ENCODE measurements at regions not wholly inside any gene's neighbourhood (a gene's known extent, or its start where the extent isn't known, plus 50 kb on each side); places are given as distances from the start of the nearest gene placed in this dataset.
"Not testable (repeated sequence)": the region's sequence is repeated elsewhere in the genome, so short reads cannot be mapped to it uniquely, and the experiment has no call there.

GRCh38 chr14:81765651-81766275 lies 232.1 kb upstream of the SEL1L start:
- no peak for DNase-seq

- no peak for DNase-seq
These were observed 232.8 kb upstream of the SEL1L start for GRCh38 chr14:81766321-81766915.

- DNase-seq, result no peak
These were observed 233.8 kb upstream of the SEL1L start for GRCh38 chr14:81767266-81767995.

GRCh38 chr14:81771651-81772275 lies 238.1 kb upstream of the SEL1L start:
- DNase-seq, result no peak

GRCh38 chr14:81772381-81772780 lies 238.7 kb upstream of the SEL1L start:
- DNase-seq, result no peak

- DNase-seq, result no peak
These were observed 242.9 kb upstream of the SEL1L start for GRCh38 chr14:81776531-81776930.

GRCh38 chr14:81781798-81782197 lies 248.1 kb upstream of the SEL1L start:
- not testable (repeated sequence) for DNase-seq

- no peak for DNase-seq
These were observed 250.4 kb upstream of the SEL1L start for GRCh38 chr14:81784084-81784483.

- no peak for DNase-seq
These were observed 263.7 kb upstream of the SEL1L start for GRCh38 chr14:81797315-81797714.

- DNase-seq, result no peak
These were observed 268.3 kb upstream of the SEL1L start for GRCh38 chr14:81801921-81802320.

- DNase-seq, result no peak
These were observed 268.7 kb upstream of the SEL1L start for GRCh38 chr14:81802341-81802740.

- no peak for DNase-seq
These were observed 272.1 kb upstream of the SEL1L start for GRCh38 chr14:81805785-81806184.

GRCh38 chr14:81811705-81812269 lies 278.1 kb upstream of the SEL1L start:
- DNase-seq, result no peak

GRCh38 chr14:81818271-81818670 lies 284.6 kb upstream of the SEL1L start:
- DNase-seq, result no peak

- no peak for DNase-seq
These were observed 285.7 kb upstream of the SEL1L start for GRCh38 chr14:81819344-81819743.

- no peak for DNase-seq
These were observed 286.3 kb upstream of the SEL1L start for GRCh38 chr14:81819910-81820309.

GRCh38 chr14:81826081-81826480 lies 292.4 kb upstream of the SEL1L start:
- DNase-seq, result no peak

GRCh38 chr14:81829447-81829846 lies 295.8 kb upstream of the SEL1L start:
- no peak for DNase-seq

GRCh38 chr14:81831128-81831820 lies 297.6 kb upstream of the SEL1L start:
- no peak for DNase-seq

- DNase-seq, result no peak
These were observed 300.7 kb upstream of the SEL1L start for GRCh38 chr14:81834308-81834707.

- DNase-seq, result no peak
These were observed 303.7 kb upstream of the SEL1L start for GRCh38 chr14:81837304-81837703.

- DNase-seq, result no peak
These were observed 305.4 kb upstream of the SEL1L start for GRCh38 chr14:81839056-81839455.

- DNase-seq, result no peak
These were observed 307.7 kb upstream of the SEL1L start for GRCh38 chr14:81841346-81841745.
